HUES48 (cell line): ENCODE measurements at regions not wholly inside any gene's neighbourhood (a gene's known extent, or its start where the extent isn't known, plus 50 kb on each side); places are given as distances from the start of the nearest gene placed in this dataset.

ENCODE experiments used
- H3K27ac ChIP-seq: one replicate; pipeline ENCODE4 v1.7.0; 2013; ENCODE audit warnings: low read depth, low read length, inconsistent platforms
- H3K27me3 ChIP-seq: 2 replicates; pipeline ENCODE4 v1.6.1; 2013; ENCODE audit warnings: mild to moderate bottlenecking, low read length; ENCODE audit not compliant: control insufficient read depth, insufficient read depth
- H3K36me3 ChIP-seq: 2 replicates; pipeline ENCODE4 v1.6.1; 2013; ENCODE audit warnings: low read length; ENCODE audit not compliant: control insufficient read depth, insufficient read depth
- H3K4me1 ChIP-seq: 2 replicates; pipeline ENCODE4 v1.6.1; 2013; ENCODE audit warnings: mild to moderate bottlenecking, low read length; ENCODE audit not compliant: control insufficient read depth, insufficient read depth
- H3K4me3 ChIP-seq: 2 replicates; pipeline ENCODE4 v1.5.1; 2013; ENCODE audit warnings: mild to moderate bottlenecking, low read depth, low read length
- H3K9ac ChIP-seq: 2 replicates; pipeline ENCODE4 v1.6.1; 2013; ENCODE audit warnings: mild to moderate bottlenecking, low read depth, low read length, moderate library complexity
- H3K9me3 ChIP-seq: 2 replicates; pipeline ENCODE4 v1.6.1; 2013; ENCODE audit warnings: low read length; ENCODE audit not compliant: control insufficient read depth, insufficient read depth

DNA sequence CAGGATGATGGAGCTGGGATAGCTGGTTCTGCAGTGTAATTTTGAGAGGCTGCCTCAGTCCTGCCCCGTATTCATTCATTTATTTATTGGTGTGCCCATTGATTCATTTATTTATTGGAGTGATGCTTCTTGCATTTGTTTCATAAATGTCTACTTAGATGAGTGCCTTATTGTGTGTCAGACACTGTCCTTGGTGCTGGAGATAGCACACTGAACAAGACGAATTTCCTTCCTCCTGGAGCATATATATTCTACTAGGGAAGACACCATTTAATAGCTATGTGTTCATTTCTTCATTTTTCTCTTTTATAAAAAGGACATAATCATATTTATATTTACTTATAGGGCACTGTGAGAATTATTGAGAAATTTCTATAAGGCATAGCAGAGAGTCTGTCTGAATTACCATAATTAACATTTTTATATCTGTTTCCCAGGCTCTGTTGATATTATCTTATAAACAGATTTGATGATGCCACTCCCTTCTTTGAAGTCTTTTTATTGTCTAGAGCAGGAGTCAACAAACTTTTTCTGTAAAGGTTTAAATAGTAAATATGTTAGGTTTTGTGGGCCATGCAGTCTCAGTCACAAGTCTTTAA lies 433.9 kb upstream of the ZNF608 start:
- H3K27me3 ChIP-seq = no peaks in the 10 kb centered on the region
- no peak overlapping the region for H3K4me3 ChIP-seq
- no peaks in the 10 kb centered on the region for H3K36me3 ChIP-seq
- peaks cover 9% of the 10 kb centered on the region for H3K4me1 ChIP-seq
- no peak overlapping the region for H3K9ac ChIP-seq
- no peak overlapping the region for H3K27ac ChIP-seq
- H3K9me3 ChIP-seq = no peaks in the 10 kb centered on the region

DNA sequence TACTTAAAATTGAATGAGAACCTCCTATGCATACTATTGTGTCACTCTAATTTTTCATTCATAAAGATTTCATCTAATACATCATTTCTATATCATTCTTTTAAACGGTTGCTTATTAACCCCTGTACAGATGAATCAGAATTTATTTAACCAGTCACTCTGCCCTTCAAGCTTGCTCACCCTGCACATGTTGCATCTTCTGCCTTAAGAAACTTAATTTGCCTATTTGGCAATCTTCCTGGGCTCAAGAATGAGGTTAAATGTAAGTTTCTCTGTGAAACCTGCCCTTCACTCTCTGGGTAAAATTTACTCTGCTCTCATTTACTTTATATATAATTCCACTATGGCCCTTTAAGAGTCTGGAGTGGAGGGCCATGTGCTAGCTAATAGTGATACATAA lies 434.7 kb upstream of the ZNF608 start:
- Histone ChIP-seq H3K9me3 (no peaks in the 10 kb centered on the region), H3K36me3 (no peaks in the 10 kb centered on the region), H3K27ac (no peak overlapping the region), H3K4me3 (no peak overlapping the region), H3K4me1 (peaks cover 9% of the 10 kb centered on the region), H3K27me3 (no peaks in the 10 kb centered on the region), H3K9ac (no peak overlapping the region)

DNA sequence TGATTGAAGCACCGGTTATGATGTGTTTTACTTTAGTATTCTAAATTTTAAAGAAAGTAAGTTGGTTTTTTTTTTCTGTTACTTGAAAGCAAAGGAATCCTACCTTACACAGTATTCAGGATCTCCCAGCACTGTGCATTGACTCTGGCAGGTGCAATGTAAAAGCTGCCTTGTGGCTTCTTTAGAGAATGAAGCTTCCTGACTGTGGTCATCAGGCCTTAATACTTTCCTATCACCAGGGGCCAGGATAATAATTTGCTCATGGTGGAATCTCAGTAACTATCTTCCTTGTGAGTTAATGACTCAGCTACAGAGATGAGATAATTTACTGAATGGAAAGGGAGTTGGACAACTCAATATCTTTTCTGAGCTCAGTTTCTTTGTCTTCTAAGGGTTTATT lies 435.5 kb upstream of the ZNF608 start:
- Histone ChIP-seq H3K4me3 (no peak overlapping the region), H3K4me1 (peaks cover 9% of the 10 kb centered on the region), H3K9ac (no peak overlapping the region), H3K27ac (no peak overlapping the region), H3K9me3 (no peaks in the 10 kb centered on the region), H3K27me3 (no peaks in the 10 kb centered on the region), H3K36me3 (no peaks in the 10 kb centered on the region)

DNA sequence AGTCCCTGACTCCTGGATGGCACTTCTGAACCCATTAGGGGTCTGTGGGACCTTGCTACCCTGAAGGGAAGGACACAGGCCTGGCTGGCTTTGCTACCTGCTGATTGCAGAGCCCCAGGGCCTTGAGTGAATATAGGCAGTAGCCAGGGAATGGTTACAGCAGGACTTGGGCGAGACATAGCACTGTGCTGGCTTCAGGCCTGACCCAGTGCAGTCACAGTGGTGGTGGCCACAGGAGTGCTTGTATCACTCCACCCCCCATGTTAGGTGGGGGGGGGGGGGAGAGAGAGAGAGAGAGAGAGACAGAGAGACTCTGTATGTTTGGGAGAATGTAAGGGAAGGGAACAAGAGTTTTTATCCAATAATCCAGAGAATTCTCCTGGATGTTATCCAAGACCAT lies 439.3 kb upstream of the ZNF608 start:
- H3K27ac ChIP-seq = no peak overlapping the region
- no peaks in the 10 kb centered on the region for H3K9me3 ChIP-seq
- no peaks in the 10 kb centered on the region for H3K27me3 ChIP-seq

DNA sequence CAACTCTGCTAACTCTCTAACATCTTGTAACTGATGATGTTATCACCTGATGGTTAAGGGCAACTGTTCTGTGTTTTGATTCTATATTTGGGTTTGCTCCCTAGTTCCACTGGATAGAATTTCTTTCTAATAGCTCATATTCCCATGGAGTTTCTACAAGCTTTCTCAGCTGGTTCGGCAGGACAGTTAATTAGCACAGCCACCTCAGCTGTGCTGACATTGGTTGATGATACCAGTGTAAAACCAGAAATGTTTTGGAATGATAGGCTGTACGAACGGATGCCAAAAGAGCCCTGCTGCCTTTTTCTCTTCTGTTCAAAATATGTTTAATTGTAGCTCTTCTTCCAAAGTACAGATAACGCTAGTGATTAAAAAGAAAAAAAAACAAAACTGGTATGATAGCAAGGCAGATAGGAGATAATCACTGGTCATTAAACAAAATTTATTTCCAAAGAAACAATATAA lies 440.5 kb upstream of the ZNF608 start:
- Histone ChIP-seq H3K36me3 (no peaks in the 10 kb centered on the region), H3K4me3 (no peak overlapping the region), H3K27ac (no peak overlapping the region), H3K9me3 (no peaks in the 10 kb centered on the region), H3K27me3 (no peaks in the 10 kb centered on the region), H3K4me1 (peaks cover 26% of the 10 kb centered on the region), H3K9ac (no peak overlapping the region)

More for the DNA sequence above, 439.3 kb upstream of the ZNF608 start:
- Histone ChIP-seq H3K4me1 (peaks cover 18% of the 10 kb centered on the region), H3K36me3 (no peaks in the 10 kb centered on the region), H3K4me3 (no peak overlapping the region), H3K9ac (no peak overlapping the region)

DNA sequence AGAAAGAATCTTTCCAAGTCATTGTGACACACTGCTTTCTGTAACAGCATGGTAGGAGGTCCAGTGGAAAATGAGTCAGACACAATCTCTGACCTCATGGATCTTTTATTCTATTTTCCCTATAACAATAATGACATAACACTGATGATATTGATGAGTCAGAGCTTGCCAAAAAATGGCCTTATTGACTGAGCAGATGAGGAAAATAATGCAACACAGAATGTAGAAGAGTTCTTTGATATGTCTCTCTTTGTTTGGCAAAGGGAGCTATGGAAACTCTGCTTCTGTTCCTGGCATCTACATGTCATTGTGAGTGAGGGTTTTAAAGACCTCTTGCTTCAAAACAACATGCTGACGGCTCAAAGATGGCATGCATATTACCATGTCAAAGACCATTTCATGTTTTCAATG lies 443.1 kb upstream of the ZNF608 start:
- H3K4me3 ChIP-seq = no peak overlapping the region
- H3K9me3 ChIP-seq = no peaks in the 10 kb centered on the region
- peak overlapping the region; percentile 26 for H3K27ac ChIP-seq
- peaks cover 26% of the 10 kb centered on the region for H3K4me1 ChIP-seq
- H3K27me3 ChIP-seq = no peaks in the 10 kb centered on the region
- H3K9ac ChIP-seq = no peak overlapping the region
- H3K36me3 ChIP-seq = no peaks in the 10 kb centered on the region

DNA sequence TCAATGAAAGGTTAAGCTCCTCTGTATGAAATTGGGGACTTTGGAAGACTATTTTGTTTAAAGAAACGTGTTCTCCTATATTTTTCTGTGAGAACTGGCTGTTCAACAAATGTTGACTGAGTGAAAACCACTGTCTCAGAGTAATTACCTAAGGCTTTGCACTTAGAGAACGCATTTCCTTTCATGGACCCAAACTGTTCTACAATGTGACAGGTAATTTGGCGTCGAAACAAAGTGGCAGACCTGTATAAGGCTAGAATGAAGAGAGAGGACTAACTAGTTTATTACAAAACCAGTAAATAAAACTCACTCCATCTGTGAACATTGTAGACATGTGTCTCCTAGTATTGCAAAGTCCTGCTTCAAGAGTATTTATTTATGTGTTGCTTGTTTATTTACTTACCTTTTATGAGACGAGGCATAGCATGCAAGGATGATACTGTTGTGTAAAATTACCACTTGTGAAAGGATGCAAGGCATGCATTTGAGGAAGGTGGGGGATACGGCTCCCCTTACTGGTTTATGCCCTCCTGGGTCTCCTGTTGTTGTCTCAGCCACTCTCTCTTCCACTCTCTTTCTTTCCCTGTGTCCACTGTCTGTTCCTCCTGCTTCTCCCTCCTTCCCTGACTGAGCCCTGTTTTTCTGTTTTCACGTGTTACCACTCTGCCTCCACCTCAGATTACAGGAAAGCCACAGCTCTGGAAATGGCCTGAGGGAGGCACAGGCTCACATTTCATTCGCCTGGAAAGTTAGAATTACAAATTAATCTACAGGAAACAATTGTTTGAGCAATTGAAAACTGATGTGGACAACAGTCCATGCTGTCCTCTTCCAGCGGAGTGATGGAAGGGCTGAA lies 444.0 kb upstream of the ZNF608 start:
- H3K9ac ChIP-seq = no peak overlapping the region
- no peaks in the 10 kb centered on the region for H3K27me3 ChIP-seq
- H3K4me1 ChIP-seq = peaks cover 26% of the 10 kb centered on the region
- no peak overlapping the region; the same call in 1 of the 2 replicates for H3K4me3 ChIP-seq
- peak overlapping the region; percentile 50 for H3K27ac ChIP-seq
- no peaks in the 10 kb centered on the region for H3K9me3 ChIP-seq
- no peaks in the 10 kb centered on the region for H3K36me3 ChIP-seq

DNA sequence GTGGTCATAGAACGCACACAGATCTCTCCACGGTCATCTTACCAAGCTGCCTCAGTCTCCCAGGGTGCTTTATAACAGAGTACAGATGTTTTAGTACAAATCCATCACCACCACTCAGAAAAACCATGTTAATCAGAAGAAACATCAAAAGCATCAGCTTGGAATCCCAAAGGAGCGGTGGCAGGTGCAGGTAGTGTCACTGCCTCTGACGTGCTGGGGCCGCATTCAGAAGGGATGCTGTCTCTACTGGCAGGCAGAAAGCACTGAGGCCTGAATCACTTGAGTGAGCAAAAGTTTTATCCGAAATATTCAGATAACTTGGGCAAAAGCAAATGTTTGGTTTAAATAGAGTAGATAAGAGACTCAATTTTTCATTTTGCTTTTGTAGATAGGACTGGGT lies 448.4 kb upstream of the ZNF608 start:
- Histone ChIP-seq H3K27me3 (no peaks in the 10 kb centered on the region), H3K9me3 (no peaks in the 10 kb centered on the region), H3K36me3 (no peaks in the 10 kb centered on the region), H3K27ac (no peak overlapping the region), H3K4me1 (peaks cover 53% of the 10 kb centered on the region), H3K9ac (no peak overlapping the region), H3K4me3 (no peak overlapping the region)

DNA sequence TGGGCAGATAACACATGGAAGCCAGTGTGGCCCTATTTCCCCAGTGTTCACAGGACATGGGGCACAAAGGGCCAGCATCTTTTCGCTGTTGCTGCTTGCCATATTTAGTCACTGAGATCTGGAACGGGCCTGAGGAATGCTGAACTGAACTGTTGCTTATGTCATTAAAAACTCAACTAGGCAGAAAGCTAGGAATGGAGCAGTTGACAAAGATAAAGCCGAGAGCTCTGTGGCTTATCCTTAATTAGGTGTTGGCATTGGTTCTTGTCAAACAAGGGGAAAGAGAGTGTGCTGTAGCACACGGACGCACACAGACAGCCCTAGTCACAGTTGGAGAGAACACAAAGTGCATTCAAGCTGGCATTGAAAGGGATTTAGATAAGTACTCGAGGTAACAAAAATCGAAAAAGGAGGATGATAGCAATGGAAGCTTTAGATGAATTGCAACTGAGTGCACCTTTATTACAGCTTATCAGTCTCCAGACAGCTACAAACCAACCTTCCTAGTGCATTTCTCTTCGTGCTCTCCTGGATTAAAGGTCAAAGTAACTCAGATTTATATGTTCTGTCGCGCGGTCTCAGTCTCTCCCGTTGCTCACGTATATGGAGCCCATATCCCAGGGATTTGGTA lies 450.2 kb upstream of the ZNF608 start:
- Histone ChIP-seq H3K4me3 (no peak overlapping the region), H3K4me1 (peaks cover 54% of the 10 kb centered on the region), H3K27ac (no peak overlapping the region)

DNA sequence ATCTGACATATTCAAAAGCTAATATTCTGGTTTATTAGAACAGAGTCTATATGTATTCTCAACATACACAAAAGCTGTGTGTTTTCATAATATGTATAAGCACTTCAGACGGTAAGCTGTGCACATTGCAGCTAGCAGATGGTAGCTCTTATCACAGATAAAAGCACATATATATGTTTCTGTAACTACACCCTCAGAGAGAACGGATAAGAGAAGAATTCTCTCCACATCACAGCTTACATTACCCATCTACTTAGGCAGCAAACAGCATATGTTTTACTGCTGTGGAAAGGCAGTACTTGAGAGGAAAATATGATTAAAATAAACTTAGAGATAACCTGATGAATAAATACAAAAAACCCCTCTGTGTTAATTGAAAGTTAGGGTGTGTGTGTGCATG lies 450.9 kb upstream of the ZNF608 start:
- H3K9me3 ChIP-seq = no peaks in the 10 kb centered on the region
- no peak overlapping the region for H3K4me3 ChIP-seq
- H3K9ac ChIP-seq = no peak overlapping the region
- no peaks in the 10 kb centered on the region for H3K27me3 ChIP-seq
- H3K27ac ChIP-seq = no peak overlapping the region
- no peaks in the 10 kb centered on the region for H3K36me3 ChIP-seq
- peaks cover 57% of the 10 kb centered on the region for H3K4me1 ChIP-seq

More for the DNA sequence above, 450.2 kb upstream of the ZNF608 start:
- no peaks in the 10 kb centered on the region for H3K27me3 ChIP-seq
- no peak overlapping the region for H3K9ac ChIP-seq
- no peaks in the 10 kb centered on the region for H3K36me3 ChIP-seq
- no peaks in the 10 kb centered on the region for H3K9me3 ChIP-seq
